H1 (cell line): ENCODE measurements at regions not wholly inside any gene's neighbourhood (a gene's known extent, or its start where the extent isn't known, plus 50 kb on each side); places are given as distances from the start of the nearest gene placed in this dataset.

Source experiments
- CEBPB ChIP-seq: IDR thresholded peaks from 2 replicates; pipeline ENCODE4 v1.6.1; 2012; ENCODE audit warnings: low read depth, low read length
- CHD2 ChIP-seq: IDR thresholded peaks from 2 replicates; pipeline ENCODE4 v1.6.1; 2012; ENCODE audit warnings: low read length, improper control_type of control experiment
- KDM1A ChIP-seq: fragments of 200-600, 300-600 bp; sonication (generic); IDR thresholded peaks from 2 replicates; pipeline ENCODE4 v1.7.1; 2016; ENCODE audit warnings: mild to moderate bottlenecking, low read length, borderline replicate concordance
- PHF8 ChIP-seq: fragments of 200-600 bp; sonication (generic); conservative IDR thresholded peaks from 2 replicates; pipeline ENCODE4 v1.7.1; 2012; ENCODE audit warnings: low read depth, mild to moderate bottlenecking, inconsistent platforms, low read length, moderate library complexity
- POLR2AphosphoS5 ChIP-seq: IDR thresholded peaks from 2 replicates; pipeline ENCODE4 v1.6.1; 2011; ENCODE audit warnings: low read depth, low read length
- TAF1 ChIP-seq: IDR thresholded peaks from 2 replicates; pipeline ENCODE4 v1.6.1; 2011; ENCODE audit warnings: mild to moderate bottlenecking, low read depth, low read length
- TEAD4 ChIP-seq: IDR thresholded peaks from 2 replicates; pipeline ENCODE4 v1.6.1; 2012; ENCODE audit warnings: low read depth, low read length, inconsistent platforms, mixed read lengths
- YY1 ChIP-seq: IDR thresholded peaks from 2 replicates; pipeline ENCODE4 v1.6.1; 2011; ENCODE audit warnings: low read depth, mild to moderate bottlenecking, low read length

DNA sequence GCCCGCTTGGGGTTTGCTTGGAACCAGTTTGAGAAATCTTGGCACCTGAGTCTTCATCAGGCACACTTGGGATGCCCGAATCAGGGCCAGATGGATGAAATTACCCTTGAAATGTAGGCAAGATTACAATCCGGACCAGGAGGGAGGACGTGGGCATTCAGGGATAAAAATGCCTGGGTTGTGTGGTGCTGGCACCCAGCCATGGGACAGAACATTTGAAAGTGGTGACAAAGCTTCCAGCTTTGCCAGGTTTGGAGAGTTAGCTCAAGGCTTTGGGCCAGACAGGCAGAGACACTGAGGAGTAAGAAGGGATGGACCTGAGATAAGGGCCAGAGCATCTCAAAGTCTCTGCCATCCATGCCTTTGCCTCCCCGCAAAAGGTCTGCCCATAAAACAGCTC lies 182.2 kb downstream of the TTC32 start (continued):
- TF ChIP-seq TEAD4 (no peak), KDM1A (no peak), POLR2AphosphoS5 (no peak), CHD2 (no peak), PHF8 (no peak), CEBPB (no peak), YY1 (no peak), TAF1 (no peak)
